ENCODE measurements at regions not wholly inside any gene's neighbourhood (a gene's known extent, or its start where the extent isn't known, plus 50 kb on each side); places are given as distances from the start of the nearest gene placed in this dataset.

DNA sequence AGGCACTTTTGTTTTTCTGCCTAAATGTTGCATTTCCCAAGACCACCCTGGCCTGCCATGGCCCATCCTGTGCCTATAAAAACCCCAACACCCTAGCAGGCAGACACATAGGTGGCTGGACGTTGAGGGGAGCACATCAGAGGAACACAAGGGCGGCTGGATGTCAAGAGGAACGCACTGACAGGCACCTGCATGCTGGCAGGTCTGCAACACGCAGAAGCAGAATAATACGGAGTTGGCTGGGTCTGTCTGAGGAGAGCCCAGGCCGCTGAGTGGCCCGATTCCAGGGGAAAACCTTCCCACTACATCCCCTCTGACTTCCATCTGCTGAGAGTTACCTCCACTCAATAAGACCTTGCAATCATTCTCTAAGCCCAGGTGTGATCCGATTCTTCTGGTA, 765.6 kb downstream of the PLOD2 start:
- H3K27ac ChIP-seq (ENCODE audit: low read depth, low read length, poor library complexity, severe bottlenecking): no peak overlapping the region
- H3K4me2 ChIP-seq (ENCODE audit: low read length): no peak overlapping the region
- H2AFZ ChIP-seq (ENCODE audit: low read length): no peak overlapping the region
- H3K79me2 ChIP-seq (ENCODE audit: insufficient read depth, low read length): no peaks in the 10 kb centered on the region
- no peaks in the 10 kb centered on the region for H3K4me1 ChIP-seq (ENCODE audit: insufficient read depth, low read length, severe bottlenecking)
- TF ChIP-seq CTCF (IDR thresholded peaks at IDR 0.05; ENCODE audit: low read length) (no peak), EZH2 (IDR thresholded peaks at IDR 0.05; ENCODE audit: borderline replicate concordance, low read length) (no peak)
- no peaks in the 10 kb centered on the region for H3K36me3 ChIP-seq (ENCODE audit: insufficient read depth, low read length)
- no peaks in the 10 kb centered on the region for H3F3A ChIP-seq (ENCODE audit: insufficient read depth, low read length)
- H3K9me3 ChIP-seq (ENCODE audit: low read length): no peaks in the 10 kb centered on the region
- H3K4me3 ChIP-seq (ENCODE audit: low read depth, low read length, poor library complexity, severe bottlenecking): no peak overlapping the region
- H3K9ac ChIP-seq (ENCODE audit: low read length): no peak overlapping the region
- H3K27me3 ChIP-seq (ENCODE audit: insufficient read depth, low read length): no peaks in the 10 kb centered on the region
- no peaks in the 10 kb centered on the region for H3K9me2 ChIP-seq (ENCODE audit: low read depth, low read length)
- no peaks in the 10 kb centered on the region for H4K20me1 ChIP-seq (ENCODE audit: insufficient read depth, low read length)

GRCh38 chr3:145411605-145412004, 749.4 kb downstream of the PLOD2 start:
- Histone ChIP-seq H3K36me3 (ENCODE audit: insufficient read depth, low read length) (no peaks in the 10 kb centered on the region), H3K9me3 (ENCODE audit: low read length) (no peaks in the 10 kb centered on the region), H3K9me2 (ENCODE audit: low read depth, low read length) (no peaks in the 10 kb centered on the region), H3K9ac (ENCODE audit: low read length) (no peak overlapping the region), H3F3A (ENCODE audit: insufficient read depth, low read length) (no peaks in the 10 kb centered on the region), H3K79me2 (ENCODE audit: insufficient read depth, low read length) (no peaks in the 10 kb centered on the region), H3K4me3 (ENCODE audit: low read depth, low read length, poor library complexity, severe bottlenecking) (no peak overlapping the region), H3K27ac (ENCODE audit: low read depth, low read length, poor library complexity, severe bottlenecking) (no peak overlapping the region), H3K4me1 (ENCODE audit: insufficient read depth, low read length, severe bottlenecking) (no peaks in the 10 kb centered on the region), H2AFZ (ENCODE audit: low read length) (no peak overlapping the region), H3K4me2 (ENCODE audit: low read length) (no peak overlapping the region), H3K27me3 (ENCODE audit: insufficient read depth, low read length) (no peaks in the 10 kb centered on the region), H4K20me1 (ENCODE audit: insufficient read depth, low read length) (no peaks in the 10 kb centered on the region)
- TF ChIP-seq EZH2 (IDR thresholded peaks at IDR 0.05; ENCODE audit: borderline replicate concordance, low read length) (no peak), CTCF (IDR thresholded peaks at IDR 0.05; ENCODE audit: low read length) (no peak)

GRCh38 chr3:145417678-145418077, 743.3 kb downstream of the PLOD2 start:
- H2AFZ ChIP-seq (ENCODE audit: low read length): no peak overlapping the region
- H3F3A ChIP-seq (ENCODE audit: insufficient read depth, low read length): no peaks in the 10 kb centered on the region
- H3K27me3 ChIP-seq (ENCODE audit: insufficient read depth, low read length): no peaks in the 10 kb centered on the region
- no peaks in the 10 kb centered on the region for H4K20me1 ChIP-seq (ENCODE audit: insufficient read depth, low read length)
- no peak overlapping the region for H3K9ac ChIP-seq (ENCODE audit: low read length)
- no peaks in the 10 kb centered on the region for H3K9me3 ChIP-seq (ENCODE audit: low read length)
- H3K4me2 ChIP-seq (ENCODE audit: low read length): no peak overlapping the region
- no peaks in the 10 kb centered on the region for H3K36me3 ChIP-seq (ENCODE audit: insufficient read depth, low read length)
- no peak for TF ChIP-seq EZH2 (IDR thresholded peaks at IDR 0.05; ENCODE audit: borderline replicate concordance, low read length)
- no peak for TF ChIP-seq CTCF (IDR thresholded peaks at IDR 0.05; ENCODE audit: low read length)
- no peaks in the 10 kb centered on the region for H3K79me2 ChIP-seq (ENCODE audit: insufficient read depth, low read length)
- no peaks in the 10 kb centered on the region for H3K9me2 ChIP-seq (ENCODE audit: low read depth, low read length)
- H3K27ac ChIP-seq (ENCODE audit: low read depth, low read length, poor library complexity, severe bottlenecking): no peak overlapping the region
- H3K4me3 ChIP-seq (ENCODE audit: low read depth, low read length, poor library complexity, severe bottlenecking): no peak overlapping the region
- no peaks in the 10 kb centered on the region for H3K4me1 ChIP-seq (ENCODE audit: insufficient read depth, low read length, severe bottlenecking)
